SIG-M5 treated with dmso at 0.1 percent for 504 hours (cell line): ENCODE measurements at regions not wholly inside any gene's neighbourhood (a gene's known extent, or its start where the extent isn't known, plus 50 kb on each side); places are given as distances from the start of the nearest gene placed in this dataset.
A peak's percentile ranks its signal among the peaks of the same experiment; 100 is the strongest.
"Not testable (repeated sequence)": the region's sequence is repeated elsewhere in the genome, so short reads cannot be mapped to it uniquely, and the experiment has no call there.

Source experiments
- DNase-seq: peaks from one replicate; lab custom pipeline; 2025; ENCODE audit not compliant: unreplicated experiment; lab: John Stamatoyannopoulos, UW

- DNase-seq, result peak; percentile 32
Observed at GRCh38 chr16:13453938-13454553, 465.9 kb upstream of the ERCC4 start.

GRCh38 chr16:13463619-13464018, 456.3 kb upstream of the ERCC4 start:
- no peak for DNase-seq

- no peak for DNase-seq
Observed at GRCh38 chr16:13471036-13471435, 448.9 kb upstream of the ERCC4 start.

- DNase-seq, result no peak
Observed at GRCh38 chr16:13478991-13479390, 441.0 kb upstream of the ERCC4 start.

GRCh38 chr16:13479549-13479948, 440.4 kb upstream of the ERCC4 start:
- DNase-seq, result no peak

GRCh38 chr16:13480801-13481200, 439.2 kb upstream of the ERCC4 start:
- DNase-seq, result no peak

GRCh38 chr16:13483121-13483520, 436.8 kb upstream of the ERCC4 start:
- DNase-seq, result no peak

- DNase-seq, result not testable (repeated sequence)
Observed at GRCh38 chr16:13489416-13489815, 430.5 kb upstream of the ERCC4 start.

GRCh38 chr16:13492046-13492445, 427.9 kb upstream of the ERCC4 start:
- no peak for DNase-seq

GRCh38 chr16:13503960-13504635, 415.9 kb upstream of the ERCC4 start:
- DNase-seq, result no peak

- DNase-seq, result no peak
Observed at GRCh38 chr16:13507530-13507929, 412.4 kb upstream of the ERCC4 start.

GRCh38 chr16:13510425-13511151, 409.4 kb upstream of the ERCC4 start:
- DNase-seq, result no peak

- DNase-seq, result no peak
Observed at GRCh38 chr16:13517841-13518240, 402.1 kb upstream of the ERCC4 start.

- no peak for DNase-seq
Observed at GRCh38 chr16:13519871-13520270, 400.1 kb upstream of the ERCC4 start.

- DNase-seq, result no peak
Observed at GRCh38 chr16:13521356-13521755, 398.6 kb upstream of the ERCC4 start.

GRCh38 chr16:13527332-13527731, 392.6 kb upstream of the ERCC4 start:
- no peak for DNase-seq

GRCh38 chr16:13528691-13529090, 391.3 kb upstream of the ERCC4 start:
- no peak for DNase-seq

- DNase-seq, result no peak
Observed at GRCh38 chr16:13529193-13529982, 390.6 kb upstream of the ERCC4 start.

GRCh38 chr16:13540771-13541170, 379.2 kb upstream of the ERCC4 start:
- no peak for DNase-seq

- DNase-seq, result no peak
Observed at GRCh38 chr16:13542284-13542683, 377.7 kb upstream of the ERCC4 start.

GRCh38 chr16:13543850-13544249, 376.1 kb upstream of the ERCC4 start:
- peak; percentile 2 for DNase-seq
